T1000 (cell line): ENCODE measurements at regions not wholly inside any gene's neighbourhood (a gene's known extent, or its start where the extent isn't known, plus 50 kb on each side); places are given as distances from the start of the nearest gene placed in this dataset.
"Not testable (repeated sequence)": the region's sequence is repeated elsewhere in the genome, so short reads cannot be mapped to it uniquely, and the experiment has no call there.

Source experiments
- DNase-seq: peaks from one replicate; lab custom pipeline; 2025; ENCODE audit warnings: mixed read lengths; lab: John Stamatoyannopoulos, UW

- not testable (repeated sequence) for DNase-seq
Observed at GRCh38 chr1:120552190-120552589, 137.4 kb downstream of the NBPF8 start.

DNA sequence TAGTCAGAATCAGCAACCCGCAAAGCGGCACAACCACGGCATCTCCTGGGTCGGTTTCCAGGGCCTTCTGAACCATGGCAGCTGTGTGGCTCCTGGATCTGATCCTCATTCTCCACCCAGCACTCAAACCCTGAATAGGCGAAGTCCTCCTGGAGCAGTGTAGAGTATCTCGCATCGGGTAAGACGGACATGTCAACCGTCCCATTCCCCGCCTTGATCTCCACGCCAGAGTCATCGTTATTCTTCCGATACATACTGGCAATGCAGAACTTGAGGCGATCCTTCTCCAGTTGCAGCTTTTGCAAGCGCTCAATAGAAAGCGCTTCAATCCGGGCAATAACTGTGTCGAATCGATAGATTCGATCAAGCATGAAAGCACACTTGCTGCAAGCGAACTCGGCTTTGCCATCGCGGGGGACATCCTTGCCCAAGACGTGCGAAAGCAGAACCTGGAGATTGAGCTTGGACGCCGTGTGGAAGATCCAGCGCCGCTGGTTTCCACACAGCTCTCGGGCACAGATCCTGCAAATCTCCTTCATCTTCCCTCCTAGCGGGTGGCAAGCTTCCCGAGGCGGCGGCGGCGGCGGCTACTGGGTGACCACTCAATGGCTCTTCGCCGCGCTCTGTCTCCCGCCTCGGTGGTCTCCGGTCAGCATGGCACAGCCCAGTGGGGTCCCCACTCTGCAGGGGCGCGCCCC is 142.9 kb downstream of the NBPF8 start:
- DNase-seq: not testable (repeated sequence)

GRCh38 chr1:120558303-120559060 is 143.6 kb downstream of the NBPF8 start:
- DNase-seq: peak; percentile 69

DNA sequence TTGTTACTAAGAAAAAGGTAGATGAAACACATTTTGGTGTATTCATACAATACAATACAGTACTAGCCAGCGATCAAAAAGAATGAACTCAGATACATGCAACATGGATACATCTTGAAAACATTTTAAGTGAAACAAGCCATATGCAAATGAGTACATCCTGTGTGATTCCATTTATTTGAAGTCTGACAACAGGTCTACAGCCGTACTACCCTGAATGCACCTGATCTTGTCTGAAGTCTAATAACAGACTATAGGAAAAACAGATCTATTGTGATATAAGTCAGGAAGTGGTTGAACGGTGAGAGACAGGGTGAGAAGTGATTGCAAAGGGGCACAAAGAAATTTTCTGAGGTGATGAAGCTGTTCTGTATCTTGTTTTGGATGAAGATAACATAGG is 146.9 kb downstream of the NBPF8 start:
- DNase-seq: not testable (repeated sequence)

DNA sequence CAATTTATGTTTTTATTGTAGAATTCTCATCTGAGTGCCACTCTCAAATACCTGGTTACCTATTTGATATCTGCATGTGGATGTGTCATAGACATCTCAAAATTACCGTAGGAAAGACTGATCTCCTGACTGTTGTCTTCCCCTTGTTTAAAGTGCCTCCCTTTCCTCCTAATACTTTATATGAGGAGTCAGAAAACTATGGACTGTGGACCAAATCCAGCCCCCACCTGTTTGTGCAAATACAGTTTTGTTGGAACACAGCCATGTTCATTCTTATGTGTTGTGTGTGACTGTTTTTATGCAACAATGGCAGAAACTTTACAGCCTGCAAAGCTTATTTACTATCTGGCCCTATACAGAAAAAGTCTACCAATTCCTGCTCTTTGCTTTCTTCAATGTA is 150.6 kb downstream of the NBPF8 start:
- DNase-seq: not testable (repeated sequence)

- DNase-seq: not testable (repeated sequence)
Observed at GRCh38 chr1:120567620-120568019, 152.8 kb downstream of the NBPF8 start.

DNA sequence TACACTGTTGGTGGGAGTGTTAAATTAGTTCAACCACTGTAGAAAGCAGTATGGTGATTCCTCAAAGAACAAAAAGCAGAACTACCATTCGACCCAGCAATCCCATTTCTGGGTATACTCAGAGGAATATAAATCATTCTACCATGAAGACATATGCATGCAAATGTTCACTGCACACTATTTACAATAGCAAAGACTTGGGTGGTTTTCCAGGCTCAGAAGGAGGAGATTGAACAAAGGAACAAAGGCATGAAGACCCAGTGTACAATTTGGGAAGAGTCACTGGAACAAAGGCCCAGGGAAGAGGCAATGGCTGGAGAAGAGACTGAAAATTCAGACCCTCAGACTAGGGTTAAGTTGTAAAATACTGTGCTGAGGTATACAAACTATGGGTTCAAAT is 148.5 kb upstream of the NBPF26 start:
- DNase-seq: not testable (repeated sequence)

- DNase-seq: not testable (repeated sequence)
Observed at GRCh38 chr1:120582135-120582534, 141.6 kb upstream of the NBPF26 start.

DNA sequence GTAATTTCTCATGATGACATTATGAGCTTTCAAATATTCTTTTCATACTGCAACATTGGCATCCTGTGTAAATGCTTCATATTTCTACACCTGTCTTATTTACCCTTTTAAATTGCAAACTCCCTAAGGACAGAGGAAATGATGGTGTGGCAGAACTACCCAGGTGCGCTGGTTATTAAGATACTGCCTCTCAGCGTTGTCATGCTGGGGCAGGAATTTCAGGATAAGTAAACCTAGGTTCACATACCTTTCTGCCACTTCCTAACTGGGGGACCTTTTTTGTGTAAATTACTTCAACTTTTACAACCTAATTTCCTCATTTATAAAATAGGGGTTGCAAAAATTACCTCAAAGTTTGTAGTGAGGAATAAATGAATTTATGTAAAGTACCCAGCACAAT is 137.7 kb upstream of the NBPF26 start:
- not testable (repeated sequence) for DNase-seq

- not testable (repeated sequence) for DNase-seq
Observed at GRCh38 chr1:120588811-120589210, 134.9 kb upstream of the NBPF26 start.

DNA sequence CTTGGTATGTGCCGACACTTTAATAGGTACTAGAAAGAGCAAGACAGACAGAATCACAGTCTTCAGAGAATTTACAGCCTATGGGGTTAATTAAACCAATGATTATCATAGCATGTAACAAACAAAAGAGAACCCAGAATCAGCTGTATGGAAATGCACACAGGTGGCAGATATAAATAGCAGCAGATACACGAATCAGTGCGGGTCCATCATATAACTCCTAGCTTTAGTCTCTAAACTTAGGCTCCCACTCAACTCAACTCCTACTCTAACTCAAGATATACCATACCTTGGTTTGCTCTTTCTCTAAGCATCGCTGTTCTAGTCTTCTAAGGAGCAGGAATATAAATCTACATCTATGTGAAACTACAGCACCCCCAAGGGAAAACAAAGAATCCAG is 132.0 kb upstream of the NBPF26 start:
- not testable (repeated sequence) for DNase-seq

DNA sequence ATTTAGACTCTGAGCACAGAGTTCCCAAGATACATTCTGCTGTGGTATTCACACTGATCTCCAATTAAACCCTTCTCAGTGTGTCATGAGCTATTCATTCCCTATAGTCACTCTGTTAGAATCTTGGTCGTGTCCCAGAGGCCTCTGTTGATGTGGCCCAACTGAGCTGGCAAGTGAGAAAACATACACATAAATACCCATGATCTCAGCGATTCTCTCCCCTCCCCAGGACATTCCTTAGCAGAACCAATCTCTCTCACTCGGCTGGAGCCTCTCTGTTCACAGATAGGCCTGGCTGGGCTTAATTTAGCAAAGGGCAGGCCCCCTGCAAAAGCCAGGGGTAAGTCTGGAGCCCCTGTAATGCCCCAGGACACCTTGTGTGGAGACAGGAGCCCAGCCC is 130.8 kb upstream of the NBPF26 start:
- not testable (repeated sequence) for DNase-seq

DNA sequence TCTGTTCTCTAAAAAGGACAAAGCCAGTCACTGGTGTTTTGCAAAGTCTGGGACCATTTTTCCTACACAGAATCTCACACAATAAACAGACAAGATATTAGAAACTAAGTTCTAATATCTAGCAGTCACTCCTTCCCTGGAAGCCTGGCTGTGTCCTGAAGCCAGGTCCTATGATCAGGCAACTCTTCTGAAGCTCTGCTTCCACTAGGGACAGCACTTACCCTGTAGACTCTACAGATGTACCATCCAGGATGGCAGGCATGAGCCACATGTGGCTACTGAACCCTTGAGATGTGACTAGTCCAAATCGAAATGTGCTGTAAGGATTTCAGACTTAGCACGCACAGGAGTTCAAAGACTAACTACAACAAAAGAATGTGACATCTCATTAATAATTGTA is 130.1 kb upstream of the NBPF26 start:
- DNase-seq: not testable (repeated sequence)

DNA sequence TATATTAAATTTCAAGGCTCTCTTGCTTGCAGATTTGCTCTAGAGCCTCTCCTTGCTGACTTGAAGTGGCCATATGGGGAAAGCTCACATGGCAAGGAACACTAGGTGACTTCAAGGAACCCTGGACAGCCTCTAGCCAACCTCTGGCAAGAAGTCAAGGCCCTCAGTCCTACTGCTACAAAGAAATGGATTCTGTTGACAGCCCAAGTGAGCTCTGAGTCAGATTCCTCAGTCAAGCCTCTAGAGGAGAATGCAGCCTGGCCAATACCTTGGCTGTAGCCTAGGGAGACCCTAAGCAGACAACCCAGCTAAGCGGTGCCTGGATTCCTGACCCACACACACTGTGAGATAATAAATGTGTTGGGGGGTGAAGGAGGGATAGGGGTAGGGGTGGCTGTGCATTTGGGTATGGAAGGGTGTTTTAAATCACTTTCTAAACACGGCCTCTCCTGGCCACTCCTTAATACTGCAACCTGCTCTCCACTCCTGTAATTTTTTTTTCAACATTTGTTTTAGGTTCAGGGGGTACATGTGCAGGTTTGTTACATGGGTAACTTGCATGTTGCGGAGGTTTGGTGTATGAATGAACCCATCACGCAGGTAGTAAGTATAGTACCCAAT is 125.3 kb upstream of the NBPF26 start:
- not testable (repeated sequence) for DNase-seq

DNA sequence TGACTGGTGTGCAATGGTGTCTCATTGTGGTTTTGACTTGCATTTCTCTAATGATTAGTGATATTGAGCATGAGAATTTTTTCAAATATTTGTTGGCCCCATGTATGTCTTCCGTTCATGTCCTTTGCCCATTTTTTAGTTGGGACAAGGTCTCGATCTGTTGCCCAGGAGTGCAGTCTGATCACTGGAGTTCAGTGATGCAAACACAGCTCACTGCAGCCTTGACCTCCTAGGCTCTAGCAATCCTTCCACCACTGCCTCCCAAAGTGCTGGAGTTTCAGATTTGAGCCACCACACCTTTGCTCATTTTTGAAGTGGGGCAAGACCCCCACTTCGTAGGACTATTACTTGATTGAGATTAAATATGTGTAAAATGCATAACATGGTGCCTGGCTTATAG is 124.2 kb upstream of the NBPF26 start:
- not testable (repeated sequence) for DNase-seq

DNA sequence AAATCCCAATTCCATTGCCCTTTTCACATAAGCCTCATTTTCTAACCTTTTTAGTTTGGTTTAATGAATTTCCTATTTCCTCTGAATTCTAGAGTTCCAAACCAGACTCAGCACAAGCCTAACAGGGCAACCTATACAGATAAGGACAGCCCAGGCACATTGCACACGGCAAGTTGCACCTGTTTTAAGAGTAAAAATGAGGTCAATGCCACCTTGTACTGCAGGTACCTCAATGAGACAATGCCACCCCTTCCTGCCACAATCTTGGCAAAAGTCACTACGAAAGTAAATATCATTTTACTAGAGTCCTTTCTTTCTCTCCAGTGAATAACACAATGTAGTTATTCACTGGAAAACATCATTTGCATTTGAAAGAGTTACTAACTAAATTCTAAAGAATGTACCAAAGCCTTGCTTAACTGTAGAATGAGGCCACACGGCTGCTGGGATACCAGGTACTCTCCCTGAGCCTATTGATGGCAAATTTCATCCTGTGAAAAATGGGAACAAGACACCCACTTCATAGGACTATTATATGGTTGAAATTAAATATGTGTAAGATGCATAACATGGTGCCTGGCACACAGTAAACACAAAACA is 123.2 kb upstream of the NBPF26 start:
- DNase-seq: not testable (repeated sequence)

DNA sequence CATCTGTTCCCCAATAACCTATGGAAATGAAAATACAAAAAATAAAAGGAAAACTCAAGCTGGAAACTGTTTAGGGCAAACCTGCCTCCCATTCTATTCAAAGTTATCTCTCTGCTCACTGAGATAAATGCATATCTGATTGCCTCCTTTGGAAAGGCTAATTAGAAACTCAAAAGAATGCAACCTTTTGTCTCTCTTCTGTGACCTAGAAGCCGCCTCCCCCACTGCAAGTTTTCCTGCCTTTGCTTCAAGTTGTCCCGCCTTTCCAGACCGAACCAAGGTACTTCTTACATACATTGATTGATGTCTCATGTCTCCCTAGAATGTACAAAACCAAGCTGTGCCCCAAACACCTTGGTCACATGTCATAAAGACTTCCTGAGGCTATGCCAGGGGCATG is 115.9 kb upstream of the NBPF26 start:
- DNase-seq: not testable (repeated sequence)

DNA sequence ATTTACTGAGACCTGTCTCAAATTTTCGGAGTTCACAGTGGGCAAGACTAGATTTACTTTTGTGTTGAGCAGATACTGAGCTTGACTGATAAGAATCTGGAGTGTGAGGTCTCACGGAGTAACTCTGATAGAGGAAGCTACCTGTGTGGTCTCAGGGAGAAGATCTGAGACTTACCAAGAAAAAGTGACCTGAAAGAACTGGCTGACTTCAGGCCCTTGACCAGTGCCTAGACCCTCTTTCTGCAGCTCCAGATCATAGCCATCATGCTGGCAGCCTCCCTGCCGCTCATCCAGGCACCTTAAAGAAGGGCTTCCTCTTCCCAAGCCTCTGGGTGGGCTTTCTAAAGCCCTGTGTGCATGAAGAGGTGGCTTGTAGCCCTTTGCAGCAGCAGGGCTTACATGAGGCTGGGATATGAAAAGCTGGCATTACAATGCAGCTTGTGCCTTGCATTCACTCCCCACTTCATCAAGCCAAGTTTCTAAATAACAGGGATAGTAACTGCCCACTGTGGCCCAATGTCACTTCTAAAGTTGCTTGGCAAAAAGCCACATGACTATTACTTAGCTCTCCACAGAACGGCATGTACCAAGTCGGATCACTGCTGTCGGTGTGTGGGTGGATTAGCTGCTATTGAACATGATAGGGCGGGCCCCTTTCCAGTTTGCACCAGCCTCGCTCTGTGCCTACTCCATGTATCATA is 115.3 kb upstream of the NBPF26 start:
- DNase-seq: not testable (repeated sequence)

- DNase-seq: not testable (repeated sequence)
Observed at GRCh38 chr1:120609015-120609573, 114.7 kb upstream of the NBPF26 start.

DNA sequence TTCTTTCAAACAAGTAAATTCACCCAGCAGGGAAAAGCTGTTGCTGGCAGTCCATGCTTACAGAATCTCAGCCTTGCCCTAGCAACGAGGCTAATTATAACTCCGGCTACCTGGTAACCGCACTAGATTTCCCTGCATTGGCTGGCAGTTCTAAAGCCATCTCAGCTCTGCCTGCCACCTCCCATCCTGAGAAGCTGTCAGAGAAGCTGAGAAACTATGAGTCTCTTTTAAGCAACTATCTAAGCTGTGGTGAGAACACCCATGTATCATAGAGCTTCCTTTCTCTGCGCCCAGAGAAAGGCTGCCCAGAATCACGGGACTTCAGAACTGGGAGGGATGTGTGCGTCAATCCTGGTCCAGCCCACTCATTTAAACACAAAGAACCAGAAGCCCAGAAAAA is 113.9 kb upstream of the NBPF26 start:
- DNase-seq: not testable (repeated sequence)

DNA sequence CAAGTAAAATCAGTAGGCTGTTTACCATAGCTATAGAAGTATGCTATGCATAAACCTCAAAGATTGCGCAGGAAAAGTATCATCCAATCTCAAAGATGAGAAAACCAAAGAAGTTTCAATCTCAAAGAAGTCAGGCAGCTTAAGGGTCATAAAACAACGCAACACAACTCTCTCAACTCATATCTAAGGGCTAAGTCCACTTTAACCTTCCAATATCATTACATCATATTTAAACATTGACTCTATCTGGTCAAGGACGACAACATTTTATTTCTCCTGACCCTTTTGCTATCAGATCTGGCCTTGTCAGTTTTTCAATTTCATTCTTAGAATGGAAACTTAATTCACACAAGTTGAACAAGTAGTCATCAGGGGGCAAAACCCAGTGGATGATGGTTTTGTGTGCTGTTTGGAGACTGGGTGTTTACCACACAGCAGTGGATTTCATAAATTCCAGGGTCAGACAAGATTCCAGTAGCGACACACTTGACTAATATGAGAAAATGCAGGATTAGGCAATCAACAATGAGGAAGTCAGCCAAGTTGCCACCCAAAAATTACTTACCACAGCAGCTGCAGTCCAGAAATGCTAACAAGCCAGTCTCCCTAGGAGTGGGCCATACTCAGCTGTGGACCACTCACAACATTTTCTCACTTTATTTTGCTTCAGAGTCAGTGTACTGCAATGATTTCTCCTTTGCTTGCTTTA is 108.7 kb upstream of the NBPF26 start:
- not testable (repeated sequence) for DNase-seq
